ENCODE measurements at regions not wholly inside any gene's neighbourhood (a gene's known extent, or its start where the extent isn't known, plus 50 kb on each side); places are given as distances from the start of the nearest gene placed in this dataset.
"Not testable (repeated sequence)": the region's sequence is repeated elsewhere in the genome, so short reads cannot be mapped to it uniquely, and the experiment has no call there.

DNA sequence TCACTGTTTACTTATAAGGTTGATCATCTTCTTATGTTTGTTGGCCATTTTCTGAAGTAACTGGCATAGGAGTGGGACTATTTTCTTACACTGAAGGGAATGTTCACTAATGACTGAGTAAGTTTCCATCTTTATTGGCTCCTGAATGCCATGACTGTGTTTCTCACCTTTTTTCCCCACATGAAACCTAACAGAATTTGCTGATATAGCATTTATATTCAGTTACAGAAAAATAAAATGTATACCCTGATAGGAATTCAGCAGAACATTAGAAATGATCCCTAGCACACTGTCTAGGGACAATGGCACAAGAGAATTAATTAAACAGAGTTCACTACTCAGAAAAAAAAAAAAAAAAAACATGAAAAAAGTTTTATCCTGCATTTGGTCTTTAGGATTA, 1465.1 kb upstream of the C9orf72 start:
- no peak for DNase-seq

GRCh38 chr9:29039258-29039657, 1466.0 kb upstream of the C9orf72 start:
- no peak for DNase-seq

DNA sequence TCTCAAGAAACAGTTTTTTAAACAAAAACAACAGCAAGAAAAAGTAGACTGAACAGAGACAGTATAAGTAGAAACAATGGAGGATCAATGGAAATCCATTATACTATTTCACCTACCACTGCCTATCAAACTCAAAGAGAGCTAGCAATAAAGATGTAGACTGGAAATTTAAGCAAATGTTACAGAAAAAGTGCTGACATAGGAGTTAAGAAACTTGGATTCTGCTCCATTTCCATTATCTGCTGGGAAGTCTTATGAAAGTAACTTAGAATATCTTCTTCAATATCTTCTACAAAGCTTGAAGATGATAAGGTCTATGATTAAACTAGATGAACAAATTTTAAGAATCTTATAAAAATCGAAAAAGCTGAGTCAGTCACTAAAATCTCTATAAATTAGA, 1469.8 kb upstream of the C9orf72 start:
- no peak for DNase-seq

DNA sequence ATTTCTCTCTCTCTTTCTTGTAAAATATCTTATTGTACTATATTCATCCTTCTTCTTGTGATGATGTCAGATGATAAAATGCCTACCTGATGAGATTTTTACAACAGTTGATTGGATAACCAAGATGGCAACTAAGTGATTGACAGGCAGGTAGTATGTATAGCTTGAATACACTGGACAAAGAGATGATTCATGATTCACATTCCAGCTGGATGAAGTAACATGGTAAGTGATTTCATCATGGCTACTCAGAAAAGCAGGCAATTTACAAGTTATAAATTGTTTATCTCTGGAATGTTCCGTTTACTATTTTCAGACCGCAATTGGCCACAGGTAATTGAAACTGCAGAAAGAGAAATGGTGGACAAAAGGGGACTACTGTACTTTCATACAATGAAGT, 1471.7 kb upstream of the C9orf72 start:
- DNase-seq: no peak

DNA sequence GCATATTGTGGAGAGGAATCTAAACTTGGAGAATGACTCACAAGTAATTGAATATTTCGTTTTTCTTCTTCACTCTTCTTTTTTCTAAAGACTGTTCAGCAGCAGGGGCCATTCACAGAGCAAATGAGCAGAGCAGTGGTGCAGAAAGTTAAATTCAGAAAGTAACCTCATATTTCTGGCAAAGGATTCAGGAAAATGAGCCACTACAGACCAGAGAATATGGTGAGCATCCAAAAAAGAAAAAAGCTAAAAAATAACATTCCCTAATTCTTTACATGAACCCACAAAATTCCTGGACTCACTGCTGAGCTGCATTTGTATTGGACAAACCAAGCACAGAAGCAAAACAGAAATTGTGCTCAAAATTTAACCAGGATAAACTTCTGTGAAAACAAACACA, 1486.8 kb upstream of the C9orf72 start:
- DNase-seq: no peak

DNA sequence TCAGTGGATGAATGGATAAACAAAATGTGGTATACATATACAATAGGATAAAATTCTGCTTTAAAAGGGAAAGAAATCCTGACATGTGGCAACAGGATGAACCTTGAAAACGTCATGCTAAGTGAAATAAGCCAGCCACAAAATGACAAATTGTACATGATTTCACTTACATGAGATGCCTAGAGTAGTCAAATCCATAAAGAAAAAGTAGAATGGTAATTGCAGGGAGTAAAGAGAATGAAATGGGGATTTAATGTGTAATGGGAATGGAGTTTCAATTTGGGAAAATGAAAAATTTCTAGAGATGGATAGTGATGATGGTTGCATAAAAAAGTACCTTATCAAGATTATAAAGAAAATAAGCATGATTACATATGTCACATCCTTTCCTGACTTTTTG, 1489.2 kb upstream of the C9orf72 start:
- no peak for DNase-seq

DNA sequence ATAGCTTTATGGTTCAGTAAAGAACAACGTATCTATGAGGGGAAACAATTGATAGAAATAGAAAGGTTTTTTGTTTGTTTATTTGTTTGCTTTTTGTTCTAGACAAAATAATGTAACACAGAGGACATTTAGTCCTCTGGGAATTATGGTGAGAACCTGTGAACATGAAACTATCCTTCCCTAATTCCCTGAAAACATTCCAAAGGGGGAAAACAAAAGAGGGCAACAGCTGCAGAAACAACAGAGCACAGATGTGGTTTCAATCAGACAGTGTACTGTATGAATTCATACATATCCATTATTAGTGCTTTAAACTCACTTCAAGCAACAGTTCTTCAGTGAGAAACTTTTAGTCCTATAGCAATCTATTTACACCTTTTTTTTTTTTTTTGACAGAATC, 1489.8 kb upstream of the C9orf72 start:
- no peak for DNase-seq

- DNase-seq: no peak
Observed at GRCh38 chr9:29066141-29066640, 1492.9 kb upstream of the C9orf72 start.

- DNase-seq: no peak
Observed at GRCh38 chr9:29068461-29068860, 1495.2 kb upstream of the C9orf72 start.

- no peak for DNase-seq
Observed at GRCh38 chr9:29069376-29069775, 1496.1 kb upstream of the C9orf72 start.

DNA sequence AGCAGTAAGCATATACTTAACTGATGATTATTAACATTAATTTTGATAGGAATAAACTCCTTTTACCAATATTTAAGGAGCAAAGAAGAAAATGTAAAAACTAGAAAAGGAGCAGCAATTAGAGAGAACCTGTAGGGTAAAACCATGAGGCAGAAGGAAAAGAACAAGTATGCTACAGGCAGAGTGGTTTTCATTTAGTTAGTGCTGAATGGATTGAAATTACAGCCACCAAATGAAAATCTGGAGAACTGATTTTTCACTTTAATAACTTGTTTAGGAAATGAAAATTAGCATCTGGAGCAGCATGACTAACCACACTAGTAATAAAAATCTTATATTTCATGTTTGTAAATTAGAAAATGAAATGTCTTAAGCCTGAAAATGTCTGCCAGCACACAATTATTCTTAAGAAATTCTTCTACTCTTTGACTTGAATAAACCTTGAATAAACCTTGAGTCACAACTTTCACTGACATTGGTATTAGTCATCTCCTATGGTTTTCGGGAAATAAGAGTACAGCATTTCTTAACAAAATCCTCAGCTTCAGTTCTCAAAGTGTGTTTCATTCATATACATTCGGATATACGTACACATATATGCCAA, 1504.9 kb upstream of the C9orf72 start:
- no peak for DNase-seq

GRCh38 chr9:29100762-29101161, 1527.5 kb upstream of the C9orf72 start:
- no peak for DNase-seq

DNA sequence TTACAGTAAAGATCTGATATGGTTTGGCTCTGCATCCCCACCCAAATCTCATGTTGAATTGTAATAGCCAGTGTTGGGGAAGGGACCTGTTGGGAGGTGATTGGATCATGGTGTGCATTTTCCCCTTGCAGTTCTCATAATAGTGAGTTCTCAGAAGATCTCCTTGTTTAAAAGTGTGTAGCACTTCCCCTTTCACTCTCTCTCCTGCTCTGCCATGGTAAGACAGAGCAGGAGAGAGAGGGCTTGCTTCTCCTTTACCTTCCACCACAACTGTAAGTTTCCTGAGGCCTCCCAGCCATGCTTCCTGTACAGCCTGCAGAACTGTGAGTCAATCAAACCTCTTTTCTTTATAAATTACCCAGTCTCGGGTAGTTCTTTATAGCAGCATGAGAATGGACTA, 1530.9 kb upstream of the C9orf72 start:
- DNase-seq: not testable (repeated sequence)

GRCh38 chr9:29118555-29118954, 1545.3 kb upstream of the C9orf72 start:
- DNase-seq: no peak

- DNase-seq: no peak
Observed at GRCh38 chr9:29126783-29127182, 1553.5 kb upstream of the C9orf72 start.

DNA sequence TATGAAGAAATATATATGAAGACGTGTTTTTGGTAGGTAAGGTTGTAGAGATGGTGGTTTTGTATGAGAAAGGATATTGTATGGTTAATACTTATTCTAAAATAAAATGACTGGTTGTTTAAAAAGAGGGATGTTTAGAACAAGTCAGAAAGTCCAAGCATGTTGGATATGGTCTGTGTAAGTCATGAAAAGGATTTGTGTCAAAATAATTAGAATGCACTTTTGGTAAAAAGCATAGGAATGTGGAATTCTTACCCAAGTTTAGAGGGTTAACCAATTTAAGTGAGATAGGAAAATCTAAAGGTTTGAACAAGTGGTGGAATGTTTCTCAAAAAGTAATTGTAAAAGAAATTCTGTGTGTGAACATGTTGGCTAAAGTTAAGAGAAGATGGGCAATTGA, 1556.5 kb upstream of the C9orf72 start:
- no peak for DNase-seq

- DNase-seq: no peak
Observed at GRCh38 chr9:29144476-29144875, 1571.2 kb upstream of the C9orf72 start.

- DNase-seq: no peak
Observed at GRCh38 chr9:29150606-29151005, 1577.3 kb upstream of the C9orf72 start.

DNA sequence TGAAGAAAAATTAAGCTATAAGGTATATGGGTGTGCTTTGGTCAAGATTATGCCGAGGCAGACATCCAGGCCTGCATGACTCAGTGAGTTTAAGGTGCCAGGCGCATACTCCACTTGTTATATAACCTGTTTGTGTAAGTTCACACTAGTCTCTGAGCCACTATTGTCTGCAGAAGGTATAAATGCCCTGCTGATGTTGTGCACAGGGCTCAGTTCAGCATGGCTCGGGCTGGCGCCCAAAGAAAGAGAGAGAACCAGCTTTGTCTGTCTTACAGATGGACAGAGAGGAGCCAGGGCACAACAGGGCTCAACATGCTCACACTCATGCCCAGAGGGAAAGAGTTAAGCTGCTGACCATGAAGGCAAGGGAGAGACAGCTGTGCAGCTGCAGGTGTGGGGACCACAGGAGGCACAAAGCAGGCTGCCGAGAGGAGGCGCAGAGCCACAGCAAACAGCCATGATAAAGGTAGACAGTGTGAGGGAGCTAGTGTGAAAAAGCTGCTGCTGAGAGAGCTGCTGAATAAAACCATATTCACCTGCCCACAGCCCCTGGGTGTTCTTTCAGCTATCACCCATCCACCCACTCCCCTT, 1587.6 kb upstream of the C9orf72 start:
- DNase-seq: no peak

DNA sequence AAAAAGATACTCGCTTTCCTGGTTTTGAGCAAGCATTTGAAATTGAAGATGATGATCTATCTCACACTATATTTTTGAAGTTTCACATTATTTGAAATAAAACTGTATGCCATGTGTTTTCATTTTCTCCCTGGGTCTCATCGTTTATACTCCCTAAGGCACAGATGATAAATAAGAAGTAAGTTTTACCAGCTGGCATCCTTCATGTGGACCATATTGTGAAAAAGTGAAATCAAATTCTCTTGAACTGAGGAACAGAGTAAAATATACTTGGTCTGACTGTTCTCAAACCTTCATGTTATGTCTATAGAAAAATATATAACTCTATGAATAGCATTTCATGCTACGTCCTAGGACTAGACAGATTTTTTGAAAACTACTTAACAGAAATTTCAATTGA, 1600.9 kb upstream of the C9orf72 start:
- DNase-seq: no peak

DNA sequence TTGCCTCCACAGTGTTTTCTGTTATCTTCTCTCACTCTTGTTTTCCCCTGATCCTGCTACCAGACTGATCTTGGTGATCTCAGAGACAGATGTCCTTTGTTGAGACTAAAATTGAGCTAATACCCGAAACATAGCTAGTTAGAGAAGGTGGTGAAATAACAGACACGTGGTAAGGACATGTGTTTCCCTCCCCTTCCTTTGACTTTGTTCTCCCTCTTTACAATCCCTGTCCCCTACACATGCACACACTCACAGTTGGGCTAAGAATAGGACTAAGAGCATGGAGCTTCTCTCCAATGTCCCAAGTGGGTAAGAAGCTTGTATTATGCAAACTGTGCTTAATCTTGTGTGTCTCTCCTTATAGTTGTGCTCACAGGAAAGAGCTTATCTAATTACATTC, 1603.0 kb upstream of the C9orf72 start:
- DNase-seq: no peak

DNA sequence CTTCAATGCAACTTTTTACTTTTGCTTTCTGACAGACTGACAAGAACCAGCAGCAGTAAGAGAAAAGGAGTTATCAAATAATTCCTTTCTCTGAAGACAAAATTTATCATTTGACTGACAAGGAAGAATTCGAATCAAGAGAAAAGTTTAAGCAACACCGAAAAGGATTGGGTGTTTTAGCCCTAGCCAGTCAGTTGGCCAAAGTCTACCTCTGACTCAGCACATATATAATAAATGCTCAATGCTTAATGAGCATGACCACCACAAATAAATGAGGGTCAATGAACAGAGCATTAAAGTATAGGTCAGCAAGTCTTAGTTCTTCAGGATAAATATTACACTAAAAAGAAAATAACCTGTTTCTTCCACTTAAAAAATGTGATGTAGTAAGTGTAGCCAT, 1603.5 kb upstream of the C9orf72 start:
- DNase-seq: no peak

DNA sequence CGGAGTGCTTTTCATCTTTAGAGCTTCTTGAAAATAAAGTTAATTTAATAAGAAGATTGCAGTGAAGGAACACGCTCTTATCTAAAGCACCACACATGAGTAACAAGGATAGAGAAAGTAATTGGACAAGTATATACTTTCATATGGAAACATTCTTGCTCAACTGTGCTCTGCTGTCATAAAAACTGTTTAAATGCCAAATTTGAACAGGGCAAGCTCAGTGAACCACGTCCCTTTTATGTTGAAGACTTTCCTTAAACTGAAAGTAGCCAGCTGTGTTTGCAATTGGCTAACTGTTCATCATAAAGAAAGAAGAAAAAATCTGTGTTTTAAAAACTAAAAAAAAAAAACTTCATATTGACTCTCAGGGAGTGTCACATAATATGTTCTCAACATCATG, 1610.7 kb upstream of the C9orf72 start:
- no peak for DNase-seq

- not testable (repeated sequence) for DNase-seq
Observed at GRCh38 chr9:29188771-29189170, 1615.5 kb upstream of the C9orf72 start.

GRCh38 chr9:29189221-29189620, 1615.9 kb upstream of the C9orf72 start:
- not testable (repeated sequence) for DNase-seq

Measured in suppressor macrophage (primary cell).